ENCODE measurements at regions not wholly inside any gene's neighbourhood (a gene's known extent, or its start where the extent isn't known, plus 50 kb on each side); places are given as distances from the start of the nearest gene placed in this dataset.

GRCh38 chr15:70398694-70399093 is 301.0 kb upstream of the TLE3 start:
- Histone ChIP-seq H3K4me2 (ENCODE audit: insufficient read depth in 1 of 2, low read depth in 2 of 2, low read length in 2 of 2) (no peak overlapping the region), H3K18ac (ENCODE audit: extremely low read depth, low read length) (no peak overlapping the region), H3K23ac (ENCODE audit: insufficient read length) (no peak overlapping the region), H4K91ac (replicated peaks; ENCODE audit: insufficient read length, low read length) (no peak overlapping the region), H2BK12ac (ENCODE audit: low read depth, low read length) (0 out of 2 replicates have a peak overlapping the region, but pooled peaks have one; percentile 6), H4K20me1 (replicated peaks in 1 of 2; ENCODE audit: control insufficient read depth in 1 of 2, insufficient read depth in 2 of 2, low read length in 2 of 2) (no peaks in the 10 kb centered on the region), H2BK20ac (ENCODE audit: low read length) (peak overlapping the region; percentile 88; the same call in 1 of the 2 replicates), H3K27ac (ENCODE audit: low read depth, low read length) (no peak overlapping the region), H2BK15ac (ENCODE audit: low read length) (peak overlapping the region; percentile 75), H3K79me1 (ENCODE audit: low read depth, low read length) (no peaks in the 10 kb centered on the region), H3K9ac (replicated peaks in 1 of 4; ENCODE audit: extremely low read depth in 1 of 4, low read depth in 3 of 4, low read length in 3 of 4) (no peak overlapping the region), H4K8ac (ENCODE audit: extremely low read depth, insufficient read depth, low read length) (no peak overlapping the region), H3K9me3 (ENCODE audit: insufficient read depth in 2 of 2, low read depth in 1 of 2, low read length in 1 of 2) (0 out of 4 replicates have a peak, but pooled peaks cover 0 to 3% of the 10 kb centered on the region in 2 experiments), H3K36me3 (ENCODE audit: control insufficient read depth in 2 of 4, insufficient read depth in 4 of 4, low read length in 3 of 4) (no peaks in the 10 kb centered on the region), H3K4me3 (ENCODE audit: extremely low read depth in 1 of 4, insufficient read depth in 2 of 4, low read depth in 3 of 4, low read length in 4 of 4) (no peak overlapping the region), H4K5ac (ENCODE audit: insufficient read length, low read depth, low read length) (no peak overlapping the region), H3K79me2 (ENCODE audit: control insufficient read depth in 1 of 2, insufficient read depth in 2 of 2, low read length in 2 of 2) (no peaks in the 10 kb centered on the region), H2AK5ac (ENCODE audit: low read depth, low read length) (peak overlapping the region; percentile 72; the same call in 1 of the 2 replicates), H2BK5ac (ENCODE audit: low read depth, low read length) (no peak overlapping the region), H3K4me1 (replicated peaks in 1 of 4; ENCODE audit: control insufficient read depth in 3 of 4, insufficient read depth in 4 of 4, low read length in 3 of 4) (peaks cover 2 to 10% (median 4%) of the 10 kb centered on the region in 4 experiments; a peak in 5 of 7 replicates), H3K14ac (ENCODE audit: insufficient read length) (no peak overlapping the region), H2AFZ (ENCODE audit: low read length) (0 out of 2 replicates have a peak overlapping the region, but pooled peaks have one; percentile 20), H3K4ac (replicated peaks; ENCODE audit: insufficient read length, low read depth, low read length) (no peak overlapping the region), H2BK120ac (replicated peaks; ENCODE audit: low read depth, low read length) (no peak overlapping the region), H3K27me3 (replicated peaks in 1 of 4; ENCODE audit: control insufficient read depth in 3 of 4, extremely low read depth in 1 of 4, insufficient read depth in 3 of 4, low read length in 3 of 4) (no peaks in the 10 kb centered on the region), H3K56ac (replicated peaks; ENCODE audit: insufficient read length, low read depth, low read length) (no peak overlapping the region), H3K23me2 (ENCODE audit: low read depth, low read length) (no peaks in the 10 kb centered on the region)
- no peak for FAIRE-seq
- TF ChIP-seq RBBP5 (IDR thresholded peaks at IDR 0.05; ENCODE audit: borderline replicate concordance, low read depth, low read length) = no peak
- TF ChIP-seq KDM4A (IDR thresholded peaks at IDR 0.05; ENCODE audit: low read depth, low read length, severe bottlenecking) = no peak
- TF ChIP-seq NANOG (IDR thresholded peaks at IDR 0.05; ENCODE audit: insufficient read depth, low read depth, low read length, poor library complexity, severe bottlenecking) = no peak
- no peak for TF ChIP-seq TAF1 (IDR thresholded peaks at IDR 0.05; ENCODE audit: low read depth, low read length)
- no peak for TF ChIP-seq ATF3 (IDR thresholded peaks at IDR 0.05; ENCODE audit: insufficient read depth, low read depth, low read length)
- no peak for TF ChIP-seq RFX5 (IDR thresholded peaks at IDR 0.05; ENCODE audit: borderline replicate concordance, low read depth, low read length)
- no peak for TF ChIP-seq TEAD4 (IDR thresholded peaks at IDR 0.05; ENCODE audit: low read depth, low read length)
- no peak for TF ChIP-seq SAP30 (IDR thresholded peaks at IDR 0.05; ENCODE audit: insufficient read depth, insufficient replicate concordance, low read length)
- no peak for TF ChIP-seq ASH2L (IDR thresholded peaks at IDR 0.05; ENCODE audit: low read length)
- no peak for TF ChIP-seq GTF2F1 (IDR thresholded peaks at IDR 0.05; ENCODE audit: borderline replicate concordance, low read depth, low read length)
- TF ChIP-seq BACH1 (IDR thresholded peaks at IDR 0.05; ENCODE audit: low read length) = no peak
- no peak for TF ChIP-seq EP300 (IDR thresholded peaks at IDR 0.05; ENCODE audit: borderline replicate concordance in 1 of 2, low read depth in 2 of 2, low read length in 2 of 2)
- TF ChIP-seq POLR2A (IDR thresholded peaks at IDR 0.05; ENCODE audit: control extremely low read depth in 1 of 2, low read depth in 2 of 2, low read length in 2 of 2) = no peak
- TF ChIP-seq SRF (IDR thresholded peaks at IDR 0.05; ENCODE audit: low read depth, low read length) = no peak
- DNase-seq (ENCODE audit: low read depth in 1 of 2, low spot score in 2 of 2) = no peak
- 96% methylated on average over 4 of the region's 4 CpGs; no CpG with 5 or more reads in 1 of the 2 experiments for WGBS, 2 experiments (ENCODE audit: extremely low coverage in 1 of 2, insufficient coverage in 1 of 2, insufficient read length in 1 of 2, insufficient replicate concordance in 2 of 2, low coverage in 1 of 2, low lambda C conversion rate in 2 of 2, missing lambda C conversion rate in 1 of 2)
- POLR2A ChIA-PET (ENCODE audit: partially characterized antibody) = no interaction called here
- CTCF ChIA-PET (ENCODE audit: partially characterized antibody) = interaction anchor here (0.9 kb wide), 1 partner anchor 22 kb away, joined by 4 read pairs; no protein-coding TSS in a partner anchor

Measured in H1 (cell line).